ENCODE measurements at regions not wholly inside any gene's neighbourhood (a gene's known extent, or its start where the extent isn't known, plus 50 kb on each side); places are given as distances from the start of the nearest gene placed in this dataset.

- Histone ChIP-seq H3K4me1 (ENCODE audit: control insufficient read depth, insufficient read depth, low read length, poor library complexity, severe bottlenecking) (no peaks in the 10 kb centered on the region), H3K36me3 (ENCODE audit: control insufficient read depth, insufficient read depth, low read length) (no peaks in the 10 kb centered on the region), H3K4me3 (ENCODE audit: extremely low read depth, insufficient read depth, low read length, poor library complexity, severe bottlenecking) (no peak overlapping the region), H3K27ac (ENCODE audit: low read depth, low read length, severe bottlenecking) (no peak overlapping the region), H3K9me3 (ENCODE audit: control insufficient read depth, low read length) (no peaks in the 10 kb centered on the region)
These were observed 72.0 kb downstream of the ALX1 start for GRCh38 chr12:85352016-85352415.

- no peak overlapping the region for H3K4me3 ChIP-seq (ENCODE audit: extremely low read depth, insufficient read depth, low read length, poor library complexity, severe bottlenecking)
- no peaks in the 10 kb centered on the region for H3K4me1 ChIP-seq (ENCODE audit: control insufficient read depth, insufficient read depth, low read length, poor library complexity, severe bottlenecking)
- H3K27ac ChIP-seq (ENCODE audit: low read depth, low read length, severe bottlenecking): no peak overlapping the region
- no peaks in the 10 kb centered on the region for H3K36me3 ChIP-seq (ENCODE audit: control insufficient read depth, insufficient read depth, low read length)
- WGBS, 2 experiments (ENCODE audit: insufficient coverage in 2 of 2): no CpG with 5 or more reads among the region's 3 CpGs
- H3K9me3 ChIP-seq (ENCODE audit: control insufficient read depth, low read length): no peaks in the 10 kb centered on the region
These were observed 76.8 kb downstream of the ALX1 start for GRCh38 chr12:85356596-85357385.

- no peaks in the 10 kb centered on the region for H3K4me1 ChIP-seq (ENCODE audit: control insufficient read depth, insufficient read depth, low read length, poor library complexity, severe bottlenecking)
- H3K9me3 ChIP-seq (ENCODE audit: control insufficient read depth, low read length): no peaks in the 10 kb centered on the region
- no peaks in the 10 kb centered on the region for H3K36me3 ChIP-seq (ENCODE audit: control insufficient read depth, insufficient read depth, low read length)
- no peak overlapping the region for H3K27ac ChIP-seq (ENCODE audit: low read depth, low read length, severe bottlenecking)
- no peak overlapping the region for H3K4me3 ChIP-seq (ENCODE audit: extremely low read depth, insufficient read depth, low read length, poor library complexity, severe bottlenecking)
- no CpG with 5 or more reads among the region's 1 CpG for WGBS, 2 experiments (ENCODE audit: insufficient coverage in 2 of 2)
These were observed 77.6 kb downstream of the ALX1 start for GRCh38 chr12:85357609-85358008.

- WGBS, 2 experiments (ENCODE audit: insufficient coverage in 2 of 2): 86% methylated on average over 1 of the region's 1 CpG; no CpG with 5 or more reads in 1 of the 2 experiments
- no peak overlapping the region for H3K27ac ChIP-seq (ENCODE audit: low read depth, low read length, severe bottlenecking)
- no peaks in the 10 kb centered on the region for H3K9me3 ChIP-seq (ENCODE audit: control insufficient read depth, low read length)
- H3K4me3 ChIP-seq (ENCODE audit: extremely low read depth, insufficient read depth, low read length, poor library complexity, severe bottlenecking): no peak overlapping the region
- H3K36me3 ChIP-seq (ENCODE audit: control insufficient read depth, insufficient read depth, low read length): no peaks in the 10 kb centered on the region
- no peaks in the 10 kb centered on the region for H3K4me1 ChIP-seq (ENCODE audit: control insufficient read depth, insufficient read depth, low read length, poor library complexity, severe bottlenecking)
These were observed 78.7 kb downstream of the ALX1 start for GRCh38 chr12:85358715-85359114.

- no peaks in the 10 kb centered on the region for H3K4me1 ChIP-seq (ENCODE audit: control insufficient read depth, insufficient read depth, low read length, poor library complexity, severe bottlenecking)
- no peaks in the 10 kb centered on the region for H3K36me3 ChIP-seq (ENCODE audit: control insufficient read depth, insufficient read depth, low read length)
- H3K4me3 ChIP-seq (ENCODE audit: extremely low read depth, insufficient read depth, low read length, poor library complexity, severe bottlenecking): no peak overlapping the region
- no peak overlapping the region for H3K27ac ChIP-seq (ENCODE audit: low read depth, low read length, severe bottlenecking)
- 100% methylated on average over 2 of the region's 5 CpGs; no CpG with 5 or more reads in 1 of the 2 experiments for WGBS, 2 experiments (ENCODE audit: insufficient coverage in 2 of 2)
- H3K9me3 ChIP-seq (ENCODE audit: control insufficient read depth, low read length): no peaks in the 10 kb centered on the region
These were observed 83.6 kb downstream of the ALX1 start for GRCh38 chr12:85363382-85364190.

- no peak overlapping the region for H3K4me3 ChIP-seq (ENCODE audit: extremely low read depth, insufficient read depth, low read length, poor library complexity, severe bottlenecking)
- H3K36me3 ChIP-seq (ENCODE audit: control insufficient read depth, insufficient read depth, low read length): no peaks in the 10 kb centered on the region
- H3K4me1 ChIP-seq (ENCODE audit: control insufficient read depth, insufficient read depth, low read length, poor library complexity, severe bottlenecking): peaks cover 6% of the 10 kb centered on the region
- no peaks in the 10 kb centered on the region for H3K9me3 ChIP-seq (ENCODE audit: control insufficient read depth, low read length)
- H3K27ac ChIP-seq (ENCODE audit: low read depth, low read length, severe bottlenecking): no peak overlapping the region
- no CpG with 5 or more reads among the region's 2 CpGs for WGBS, 2 experiments (ENCODE audit: insufficient coverage in 2 of 2)
These were observed 87.9 kb downstream of the ALX1 start for GRCh38 chr12:85367936-85368335.

- H3K36me3 ChIP-seq (ENCODE audit: control insufficient read depth, insufficient read depth, low read length): no peaks in the 10 kb centered on the region
- 100% methylated on average over 1 of the region's 4 CpGs for WGBS, 2 experiments (ENCODE audit: insufficient coverage in 2 of 2)
- no peak overlapping the region for H3K27ac ChIP-seq (ENCODE audit: low read depth, low read length, severe bottlenecking)
- no peaks in the 10 kb centered on the region for H3K9me3 ChIP-seq (ENCODE audit: control insufficient read depth, low read length)
- no peak overlapping the region for H3K4me3 ChIP-seq (ENCODE audit: extremely low read depth, insufficient read depth, low read length, poor library complexity, severe bottlenecking)
- H3K4me1 ChIP-seq (ENCODE audit: control insufficient read depth, insufficient read depth, low read length, poor library complexity, severe bottlenecking): peaks cover 6% of the 10 kb centered on the region
These were observed 89.5 kb downstream of the ALX1 start for GRCh38 chr12:85369365-85370154.

- Histone ChIP-seq H3K4me1 (ENCODE audit: control insufficient read depth, insufficient read depth, low read length, poor library complexity, severe bottlenecking) (peaks cover 6% of the 10 kb centered on the region), H3K27ac (ENCODE audit: low read depth, low read length, severe bottlenecking) (no peak overlapping the region), H3K9me3 (ENCODE audit: control insufficient read depth, low read length) (no peaks in the 10 kb centered on the region), H3K4me3 (ENCODE audit: extremely low read depth, insufficient read depth, low read length, poor library complexity, severe bottlenecking) (no peak overlapping the region), H3K36me3 (ENCODE audit: control insufficient read depth, insufficient read depth, low read length) (no peaks in the 10 kb centered on the region)
- WGBS, 2 experiments (ENCODE audit: insufficient coverage in 2 of 2): 100% methylated on average over 1 of the region's 4 CpGs; no CpG with 5 or more reads in 1 of the 2 experiments
These were observed 93.0 kb downstream of the ALX1 start for GRCh38 chr12:85373045-85373444.

- Histone ChIP-seq H3K36me3 (ENCODE audit: control insufficient read depth, insufficient read depth, low read length) (no peaks in the 10 kb centered on the region), H3K4me3 (ENCODE audit: extremely low read depth, insufficient read depth, low read length, poor library complexity, severe bottlenecking) (no peak overlapping the region), H3K27ac (ENCODE audit: low read depth, low read length, severe bottlenecking) (no peak overlapping the region), H3K4me1 (ENCODE audit: control insufficient read depth, insufficient read depth, low read length, poor library complexity, severe bottlenecking) (no peaks in the 10 kb centered on the region), H3K9me3 (ENCODE audit: control insufficient read depth, low read length) (no peaks in the 10 kb centered on the region)
- no CpG with 5 or more reads among the region's 1 CpG for WGBS, 2 experiments (ENCODE audit: insufficient coverage in 2 of 2)
These were observed 95.0 kb downstream of the ALX1 start for GRCh38 chr12:85374981-85375380.

- no peaks in the 10 kb centered on the region for H3K9me3 ChIP-seq (ENCODE audit: control insufficient read depth, low read length)
- no peak overlapping the region for H3K27ac ChIP-seq (ENCODE audit: low read depth, low read length, severe bottlenecking)
- H3K4me3 ChIP-seq (ENCODE audit: extremely low read depth, insufficient read depth, low read length, poor library complexity, severe bottlenecking): no peak overlapping the region
- no peaks in the 10 kb centered on the region for H3K4me1 ChIP-seq (ENCODE audit: control insufficient read depth, insufficient read depth, low read length, poor library complexity, severe bottlenecking)
- no peaks in the 10 kb centered on the region for H3K36me3 ChIP-seq (ENCODE audit: control insufficient read depth, insufficient read depth, low read length)
These were observed 105.4 kb downstream of the ALX1 start for GRCh38 chr12:85385406-85385805.

All from mesodermal cell (in vitro differentiated cells).